Activated naive CD4-positive, alpha-beta T cell treated with anti-CD3 and anti-CD28 coated beads, Interleukin-2, amount 50 U/mL, for 16 hours (primary cell): ENCODE measurements at regions not wholly inside any gene's neighbourhood (a gene's known extent, or its start where the extent isn't known, plus 50 kb on each side); places are given as distances from the start of the nearest gene placed in this dataset.

Experiments
- DNase-seq: peaks from one replicate; pipeline ENCODE4 v3.0.0-alpha.2; 2020

- DNase-seq: no peak
Measured at GRCh38 chr14:85223667-85224066, 306.3 kb upstream of the FLRT2 start.

- DNase-seq: no peak
Measured at GRCh38 chr14:85224241-85224640, 305.7 kb upstream of the FLRT2 start.

GRCh38 chr14:85233756-85234155, 296.2 kb upstream of the FLRT2 start:
- DNase-seq: no peak

DNA sequence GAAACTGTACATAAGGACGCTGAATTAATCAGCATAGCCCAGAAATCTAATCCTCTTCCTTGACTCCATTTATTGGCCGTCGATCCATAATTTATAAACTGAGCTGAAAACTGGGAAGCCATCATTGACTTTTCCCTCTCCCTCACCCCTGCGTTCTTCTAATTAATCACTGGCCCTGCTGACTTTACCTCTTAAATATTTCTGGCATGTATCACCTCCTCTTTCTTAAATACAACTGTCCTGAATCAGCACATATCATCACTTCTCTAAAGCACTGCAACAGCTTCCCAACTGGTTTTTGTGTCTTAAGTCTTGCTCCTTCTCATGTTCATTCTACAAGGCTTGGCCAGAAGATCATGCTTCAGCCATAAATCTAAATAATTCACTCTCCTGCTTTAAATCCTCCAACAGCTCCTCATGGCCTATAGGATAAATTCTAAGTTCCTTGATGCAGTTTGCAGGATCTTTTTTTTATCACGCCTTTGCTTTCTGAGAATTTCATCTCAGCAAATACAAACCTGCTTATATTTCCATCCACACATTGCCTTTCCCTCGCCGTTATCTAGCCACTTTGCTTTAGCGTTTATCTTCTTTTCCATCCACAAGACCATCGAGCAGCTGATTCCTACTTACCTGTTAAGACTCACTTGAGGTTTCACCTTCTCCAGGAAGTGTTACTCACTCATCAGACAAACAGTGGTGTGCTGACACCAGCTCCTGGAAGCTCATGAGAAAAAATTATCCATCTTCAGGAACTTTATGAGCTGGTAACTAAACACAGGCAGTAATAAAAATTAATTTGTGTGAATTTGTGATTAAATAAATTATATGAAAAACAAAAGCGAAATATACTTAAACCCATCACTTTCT, 295.6 kb upstream of the FLRT2 start:
- DNase-seq: no peak

DNA sequence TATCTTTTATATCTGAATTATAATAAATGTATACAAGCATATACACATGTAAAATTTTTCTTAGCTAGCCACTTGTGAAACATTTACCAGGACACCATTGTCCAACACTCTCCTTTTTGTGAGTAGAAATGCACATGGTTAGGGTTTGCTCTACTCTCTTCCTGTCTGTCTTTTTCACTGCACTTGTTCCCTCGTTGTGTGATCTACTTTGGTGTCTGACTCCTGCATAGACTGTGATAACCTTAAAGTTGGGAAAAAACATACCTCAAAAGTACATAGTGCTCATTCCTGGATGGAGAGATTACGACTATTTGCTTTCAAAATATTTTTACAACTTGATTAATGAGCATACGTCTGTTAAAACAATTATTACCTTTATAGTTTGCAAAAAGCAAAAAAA, 294.1 kb upstream of the FLRT2 start:
- DNase-seq: no peak

DNA sequence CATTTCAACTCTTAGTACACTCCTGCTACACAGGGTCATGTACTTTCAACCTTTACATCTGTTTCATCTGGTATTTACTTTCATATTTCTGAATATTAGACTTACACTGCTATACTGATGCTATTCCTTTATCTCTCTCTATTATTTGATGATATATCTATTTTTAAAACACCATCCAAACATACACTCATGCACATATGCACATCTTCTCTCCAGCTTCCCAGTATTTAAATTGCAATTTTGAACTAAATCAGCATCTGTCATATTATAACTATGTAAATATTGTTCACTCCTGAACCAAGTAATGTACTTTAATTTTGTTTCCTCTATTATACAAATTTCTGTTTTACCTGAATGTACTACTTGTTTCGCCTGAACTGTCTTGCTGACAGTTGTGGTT, 293.6 kb upstream of the FLRT2 start:
- no peak for DNase-seq

- no peak for DNase-seq
Measured at GRCh38 chr14:85239791-85240190, 290.2 kb upstream of the FLRT2 start.

- no peak for DNase-seq
Measured at GRCh38 chr14:85241022-85241855, 288.7 kb upstream of the FLRT2 start.

GRCh38 chr14:85242666-85243065, 287.3 kb upstream of the FLRT2 start:
- DNase-seq: no peak

DNA sequence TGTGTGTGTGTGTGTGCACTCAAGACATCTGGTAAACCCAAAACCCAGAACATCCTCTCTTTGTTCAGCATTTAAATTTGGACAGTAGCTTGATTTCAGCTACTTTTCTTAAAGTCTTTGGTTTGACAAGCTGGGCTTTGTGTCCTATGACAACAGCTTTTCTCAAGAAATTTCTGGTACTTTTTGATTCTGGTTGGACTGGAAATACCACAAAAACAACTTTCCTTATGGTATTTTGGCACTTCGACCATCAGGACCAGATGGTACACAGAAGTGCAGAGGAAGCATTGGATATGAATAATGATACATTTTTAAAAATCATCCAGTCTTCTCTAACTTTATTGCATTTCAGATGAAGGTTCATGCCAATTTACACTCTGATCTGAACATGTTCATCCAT, 286.6 kb upstream of the FLRT2 start:
- DNase-seq: no peak

DNA sequence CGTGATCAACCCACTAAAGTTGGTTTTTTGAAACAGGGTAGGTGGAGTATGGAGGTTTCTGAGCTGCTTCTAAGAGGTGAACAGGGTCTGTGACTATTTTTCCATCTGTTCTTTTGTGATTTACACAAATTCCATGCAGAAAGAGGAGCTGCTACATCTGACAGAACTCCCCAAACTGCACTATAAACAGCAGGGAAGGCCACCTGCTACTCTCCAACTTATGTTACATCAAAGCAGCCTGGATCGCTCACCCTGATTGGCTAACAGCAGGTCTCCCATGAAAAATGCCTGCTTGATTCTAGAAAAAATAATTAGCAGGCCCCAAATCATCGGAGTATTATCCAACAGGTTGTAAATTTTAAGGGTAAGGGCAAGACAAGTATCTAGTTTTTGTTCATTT, 282.9 kb upstream of the FLRT2 start:
- no peak for DNase-seq

- DNase-seq: no peak
Measured at GRCh38 chr14:85248881-85249635, 280.9 kb upstream of the FLRT2 start.

DNA sequence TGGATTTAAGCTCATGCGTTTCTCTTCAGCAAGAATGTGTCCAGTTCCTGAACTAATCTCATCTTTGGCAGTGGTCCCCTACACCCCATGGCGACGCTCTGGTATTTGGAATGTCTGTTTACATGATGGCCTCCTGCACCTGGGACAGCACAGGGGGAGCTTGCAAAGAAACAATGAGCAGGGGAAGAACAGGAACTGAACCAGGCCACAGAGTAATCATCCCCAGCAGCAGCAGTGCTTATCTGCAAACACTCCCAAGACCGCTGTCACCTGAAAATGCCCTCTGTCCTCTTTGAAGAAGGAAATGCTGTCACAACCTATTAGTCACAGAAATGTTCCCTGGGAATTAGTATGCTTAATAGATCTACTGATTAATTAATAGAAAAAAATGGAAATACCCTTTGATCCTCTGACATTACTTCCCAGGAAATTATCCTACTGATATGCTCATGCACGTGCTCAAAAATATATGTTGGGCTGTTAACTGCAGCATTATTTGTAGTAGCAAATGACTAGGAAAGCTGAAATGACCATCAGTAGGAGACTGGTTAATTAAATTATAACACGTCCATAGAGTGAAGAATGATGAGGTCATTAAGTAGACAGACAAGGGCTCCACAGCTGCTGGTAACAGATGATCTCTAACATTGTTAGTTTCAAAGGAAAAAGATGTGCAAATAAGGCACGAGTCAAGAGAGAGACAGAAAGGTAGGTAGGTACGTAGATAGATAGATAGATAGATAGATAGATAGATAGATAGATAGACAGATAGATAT, 279.3 kb upstream of the FLRT2 start:
- no peak for DNase-seq

DNA sequence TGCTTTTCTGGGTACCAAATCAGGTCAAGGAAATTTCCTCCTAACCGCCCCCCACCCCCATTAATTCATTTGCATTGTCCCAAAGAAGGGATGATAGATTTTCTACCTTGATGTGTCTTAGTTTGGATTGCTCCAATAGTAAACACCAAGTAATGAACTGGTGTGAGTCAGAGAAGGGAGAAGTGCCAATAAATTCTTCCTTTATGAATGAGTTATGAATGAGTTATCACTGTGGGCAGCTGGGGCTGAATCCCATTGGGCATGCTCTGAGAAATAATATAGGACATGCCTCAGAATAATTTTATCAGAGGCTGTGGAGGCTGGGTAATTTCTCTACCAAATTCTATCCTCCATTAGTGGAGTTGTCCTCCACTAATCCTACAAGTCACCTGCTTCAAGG, 277.9 kb upstream of the FLRT2 start:
- no peak for DNase-seq

DNA sequence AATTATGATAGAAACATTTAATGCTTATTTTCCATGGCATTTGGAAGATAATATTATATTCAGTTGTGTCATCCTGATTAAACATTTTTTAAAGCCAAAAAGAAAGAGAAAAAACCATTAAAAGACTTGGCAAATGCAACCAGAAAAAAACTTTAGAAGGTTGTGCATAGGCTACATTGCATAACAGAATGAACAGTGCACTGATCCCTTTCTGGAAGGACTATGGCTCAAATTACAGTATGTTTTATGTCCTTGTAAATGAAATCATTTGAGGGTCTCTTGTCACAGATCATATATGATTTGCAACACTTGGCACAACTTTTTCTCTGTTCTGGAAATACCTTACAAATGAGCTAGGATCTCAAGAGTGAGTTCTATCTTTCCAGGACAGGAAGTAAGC, 275.2 kb upstream of the FLRT2 start:
- no peak for DNase-seq

DNA sequence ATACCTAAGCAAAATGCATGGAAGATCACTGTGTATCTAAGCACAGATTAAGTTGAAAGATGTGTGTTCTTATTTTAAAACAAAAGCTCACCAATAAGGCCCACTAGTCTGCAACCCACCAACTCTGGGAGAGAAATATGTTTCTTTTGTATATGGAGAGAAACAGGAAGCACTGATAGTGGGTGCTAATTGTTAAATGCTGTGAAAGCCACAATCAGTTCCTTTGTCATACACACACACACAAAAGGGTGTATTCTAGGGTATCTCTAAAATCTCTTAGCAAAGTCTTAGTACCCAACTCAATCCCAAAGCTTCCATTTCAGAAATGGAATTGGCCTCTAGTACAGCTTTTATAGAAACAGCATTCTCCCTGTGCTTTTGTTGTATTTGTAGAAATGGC, 272.7 kb upstream of the FLRT2 start:
- no peak for DNase-seq

DNA sequence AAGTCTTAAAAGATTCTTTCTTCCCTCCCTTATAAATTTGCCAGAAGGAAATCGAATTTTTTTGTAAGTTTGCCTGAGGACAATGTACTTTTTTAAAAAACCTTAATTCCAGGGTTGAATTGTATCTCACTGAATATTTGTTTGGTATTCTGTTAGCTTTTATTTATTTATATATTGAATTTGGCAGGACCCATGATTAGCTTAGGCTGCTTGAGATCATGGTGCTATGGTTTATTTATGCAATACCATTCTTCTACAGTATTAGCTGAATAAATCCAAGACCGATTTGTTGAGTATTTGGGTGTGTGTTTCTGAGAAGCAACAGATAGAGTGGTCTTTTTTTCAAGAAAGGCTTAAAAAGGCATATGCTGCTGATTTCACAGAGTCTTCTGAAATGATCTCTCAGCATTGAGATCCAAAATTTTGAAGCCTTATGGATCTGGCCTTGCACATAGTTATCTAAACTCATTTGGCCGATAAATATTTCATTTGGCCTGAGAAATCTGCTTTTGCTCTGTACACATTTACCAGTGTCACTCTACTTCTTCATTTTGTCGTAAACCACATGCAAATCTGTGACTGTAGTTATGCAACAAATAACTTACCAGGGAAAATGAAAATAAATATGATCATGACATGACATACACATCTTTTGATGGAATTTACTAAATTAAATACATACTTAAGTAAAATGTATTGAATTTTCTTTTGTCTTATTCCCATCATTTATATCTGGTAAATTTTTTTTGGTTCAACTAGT, 265.8 kb upstream of the FLRT2 start:
- no peak for DNase-seq

- DNase-seq: no peak
Measured at GRCh38 chr14:85273099-85273677, 256.8 kb upstream of the FLRT2 start.

GRCh38 chr14:85273952-85274351, 256.0 kb upstream of the FLRT2 start:
- DNase-seq: no peak

GRCh38 chr14:85276161-85276978, 253.6 kb upstream of the FLRT2 start:
- no peak for DNase-seq

DNA sequence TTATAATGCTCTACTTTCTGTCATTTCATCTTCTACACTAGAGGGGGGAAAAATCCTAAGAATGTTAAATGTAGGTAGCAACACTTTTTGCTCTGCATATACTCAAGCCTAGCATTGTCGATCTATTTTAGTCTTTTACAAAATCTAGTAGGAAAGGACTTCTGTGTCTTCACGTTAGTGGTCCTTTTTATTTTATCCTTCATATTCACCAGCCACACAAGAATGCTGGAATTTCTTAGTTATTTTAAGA, 253.0 kb upstream of the FLRT2 start:
- no peak for DNase-seq
